Central memory CD4-positive, alpha-beta T cell (primary cell): ENCODE measurements at regions not wholly inside any gene's neighbourhood (a gene's known extent, or its start where the extent isn't known, plus 50 kb on each side); places are given as distances from the start of the nearest gene placed in this dataset.
"Not testable (repeated sequence)": the region's sequence is repeated elsewhere in the genome, so short reads cannot be mapped to it uniquely, and the experiment has no call there.

Source experiments
- DNase-seq: peaks from one replicate; pipeline ENCODE4 v3.0.0; 2022

DNA sequence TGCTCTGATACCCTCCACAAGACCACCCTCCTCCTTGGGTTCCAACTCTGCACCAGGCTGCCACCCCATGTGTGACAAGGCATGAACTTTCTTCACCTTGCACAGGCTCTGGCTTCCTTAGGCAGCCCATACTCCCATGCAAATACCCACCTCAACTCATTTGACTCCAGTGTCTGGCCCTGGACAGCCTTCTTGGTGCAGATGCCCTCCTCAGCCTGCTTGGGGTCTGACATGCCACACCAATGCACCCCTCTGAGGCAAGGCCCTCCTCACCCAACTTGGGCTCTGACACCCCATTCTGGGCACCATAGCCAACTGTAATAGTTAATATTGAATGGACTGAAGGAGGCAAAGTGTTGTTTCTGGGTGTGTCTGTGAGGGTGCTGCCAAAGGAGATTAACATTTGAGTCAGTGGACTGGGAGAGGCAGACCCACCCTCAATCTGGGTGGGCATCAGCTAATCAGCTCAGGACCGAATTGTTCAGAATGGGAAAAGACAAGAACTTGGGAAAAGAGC is 115.0 kb upstream of the EPB41L4A start:
- DNase-seq = no peak

DNA sequence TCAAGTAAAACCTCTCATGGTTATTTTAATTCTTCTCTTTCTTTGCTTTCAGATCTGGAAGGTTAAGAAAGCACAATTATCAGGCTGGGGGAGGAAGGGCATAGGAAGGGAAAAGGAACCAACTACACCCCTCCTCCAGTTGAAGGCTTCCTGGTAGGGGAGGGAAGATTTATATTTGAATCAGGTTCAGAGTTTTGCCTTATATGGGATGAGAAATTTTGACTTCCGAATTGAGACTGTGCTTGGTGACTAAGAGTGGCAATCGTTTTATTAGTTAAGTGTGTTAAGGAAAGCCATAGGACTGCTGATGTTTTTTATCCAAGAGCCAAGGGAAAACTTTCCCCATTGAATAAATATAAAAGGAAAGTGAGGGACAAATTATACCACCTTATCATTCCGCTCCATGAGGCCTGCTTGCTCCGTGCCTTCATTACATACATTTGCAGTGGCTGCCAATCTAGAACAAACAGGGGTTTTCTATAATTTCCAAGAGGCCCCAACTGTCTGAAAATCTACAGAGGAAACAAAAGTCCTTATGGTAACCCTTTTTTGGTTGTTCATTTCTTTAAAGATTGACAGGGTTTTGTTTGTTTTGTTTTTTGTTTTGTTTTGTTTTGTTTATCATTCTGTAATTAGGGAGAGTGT is 115.7 kb upstream of the EPB41L4A start:
- DNase-seq = no peak

- no peak for DNase-seq
Observed at GRCh38 chr5:112535356-112535755, 116.3 kb upstream of the EPB41L4A start.

DNA sequence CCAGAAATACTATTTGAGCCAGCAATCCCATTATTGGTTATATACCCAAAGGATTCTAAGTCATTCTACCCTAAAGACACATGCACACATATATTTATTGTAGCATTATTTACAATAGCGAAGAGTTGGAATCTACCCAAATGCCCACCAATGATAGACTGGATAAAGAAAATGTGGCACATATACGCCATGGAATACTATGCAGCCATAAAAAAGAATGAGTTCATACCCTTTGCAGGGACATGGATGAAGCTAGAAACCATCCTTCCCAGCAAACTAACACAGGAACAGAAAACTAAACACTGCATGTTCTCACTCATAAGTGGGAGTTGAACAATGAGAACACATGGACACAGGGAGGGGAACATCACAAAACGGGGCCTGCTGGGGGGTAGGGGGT is 125.5 kb upstream of the EPB41L4A start:
- not testable (repeated sequence) for DNase-seq

DNA sequence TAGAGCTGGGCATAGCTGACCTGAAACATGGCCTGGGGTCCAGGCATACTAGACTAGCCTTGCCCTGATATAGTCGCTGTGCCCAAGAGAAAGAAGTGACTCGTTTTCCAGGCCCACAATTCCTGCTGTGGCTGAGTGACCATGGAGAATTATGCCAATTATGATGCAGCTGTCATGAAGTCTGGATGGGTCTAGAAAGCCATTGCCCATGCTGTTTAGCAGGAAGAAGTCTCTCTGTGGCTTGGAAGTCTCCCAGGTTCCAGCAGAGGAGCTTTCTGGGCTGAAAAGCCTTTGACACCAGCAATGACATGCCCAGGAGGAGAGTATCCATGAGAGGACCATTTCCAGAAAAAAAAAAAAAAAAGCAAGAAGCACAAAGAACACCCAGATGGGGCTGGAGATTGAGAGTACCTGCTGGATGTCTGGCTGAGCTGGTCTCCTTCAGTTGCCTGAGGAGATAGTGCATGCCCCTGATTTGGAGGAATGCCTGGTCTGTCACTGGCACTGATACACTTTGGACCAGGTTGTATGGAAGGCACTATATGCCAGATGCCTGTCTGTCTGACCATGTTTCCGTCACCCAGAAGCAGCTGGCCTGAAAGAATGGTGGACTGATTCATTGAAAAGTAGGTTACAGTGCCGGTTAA is 128.0 kb upstream of the EPB41L4A start:
- no peak for DNase-seq

DNA sequence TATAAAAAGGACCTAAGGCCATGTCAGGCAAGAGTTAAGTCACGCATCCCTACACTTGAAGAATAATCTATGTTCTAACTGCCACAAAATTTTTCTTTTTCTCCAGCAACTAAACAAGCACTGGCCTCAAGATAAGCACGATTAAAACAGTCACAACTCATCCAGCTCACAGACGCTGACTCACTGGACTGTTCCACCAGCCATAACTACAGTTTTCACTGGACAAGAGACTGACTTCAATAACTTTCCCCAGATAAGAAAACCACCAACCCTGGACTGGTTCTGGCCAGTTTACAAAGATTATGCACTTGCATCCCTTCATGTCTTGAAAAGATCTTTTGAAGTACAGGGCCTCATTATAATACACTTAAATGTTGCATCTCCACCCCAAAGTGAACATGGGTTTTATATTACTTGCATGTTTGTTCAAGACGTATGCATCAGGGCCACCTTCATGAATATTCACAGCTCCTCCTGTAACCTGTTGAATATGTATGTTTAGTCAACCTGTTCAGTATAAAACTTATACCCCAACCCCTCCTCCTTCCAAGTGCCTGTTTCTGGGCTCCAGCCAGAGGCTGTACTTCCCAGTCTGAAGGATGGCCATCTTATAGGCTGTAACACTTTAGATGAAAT is 129.3 kb upstream of the EPB41L4A start:
- no peak for DNase-seq

- no peak for DNase-seq
Observed at GRCh38 chr5:112549127-112549526, 130.1 kb upstream of the EPB41L4A start.

- DNase-seq = no peak
Observed at GRCh38 chr5:112549605-112550166, 130.6 kb upstream of the EPB41L4A start.

DNA sequence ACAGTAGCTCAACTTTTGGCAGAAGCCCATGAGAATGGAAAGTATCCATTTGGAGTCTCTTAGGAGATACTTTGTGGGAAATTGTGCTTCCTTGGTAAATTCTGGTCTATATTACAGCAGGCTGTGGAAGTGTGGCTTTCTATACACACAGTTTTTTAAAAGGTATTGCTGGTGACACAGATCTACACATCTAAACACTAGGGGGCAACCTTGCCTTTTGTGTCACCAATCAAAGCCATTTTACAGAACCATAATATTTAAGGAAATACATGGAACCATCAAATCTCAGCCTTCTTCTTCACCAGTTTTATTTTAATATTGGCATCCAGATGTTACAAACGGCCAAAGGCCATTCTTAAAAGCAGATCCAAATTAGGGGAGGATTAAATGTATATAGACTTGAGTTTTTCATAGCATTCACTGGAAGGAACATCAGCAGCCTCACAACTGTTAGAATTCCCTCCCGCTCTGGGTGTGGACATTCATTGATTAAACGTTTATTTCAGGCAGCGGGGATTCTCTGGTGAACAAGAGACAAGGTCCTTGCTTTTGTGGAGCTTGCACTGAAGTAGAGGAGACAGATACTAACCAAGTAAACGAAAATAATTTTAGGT is 132.4 kb upstream of the EPB41L4A start:
- DNase-seq = peak; percentile 53

DNA sequence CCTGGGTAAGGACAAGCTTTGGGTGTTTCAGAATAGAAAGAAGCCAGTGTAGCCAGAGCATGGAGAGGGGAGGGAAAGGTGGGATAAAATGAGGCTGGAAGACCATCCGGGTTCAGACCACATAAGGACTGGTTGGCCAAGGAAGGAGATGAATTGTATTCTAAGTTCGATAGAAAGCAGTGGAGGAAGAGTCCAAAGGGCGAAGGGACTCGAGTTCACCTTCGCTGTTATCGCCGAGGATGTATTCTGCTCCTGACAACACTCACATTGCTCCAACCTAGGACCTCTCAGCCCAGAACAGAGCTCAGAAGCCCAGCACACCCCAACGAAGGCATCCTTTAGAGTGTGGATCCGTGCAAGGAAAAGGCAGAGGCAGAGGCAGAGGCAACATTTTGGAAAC is 133.1 kb upstream of the EPB41L4A start:
- no peak for DNase-seq

GRCh38 chr5:112552791-112553190 is 133.7 kb upstream of the EPB41L4A start:
- DNase-seq = no peak

GRCh38 chr5:112554101-112554977 is 135.3 kb upstream of the EPB41L4A start:
- no peak for DNase-seq

DNA sequence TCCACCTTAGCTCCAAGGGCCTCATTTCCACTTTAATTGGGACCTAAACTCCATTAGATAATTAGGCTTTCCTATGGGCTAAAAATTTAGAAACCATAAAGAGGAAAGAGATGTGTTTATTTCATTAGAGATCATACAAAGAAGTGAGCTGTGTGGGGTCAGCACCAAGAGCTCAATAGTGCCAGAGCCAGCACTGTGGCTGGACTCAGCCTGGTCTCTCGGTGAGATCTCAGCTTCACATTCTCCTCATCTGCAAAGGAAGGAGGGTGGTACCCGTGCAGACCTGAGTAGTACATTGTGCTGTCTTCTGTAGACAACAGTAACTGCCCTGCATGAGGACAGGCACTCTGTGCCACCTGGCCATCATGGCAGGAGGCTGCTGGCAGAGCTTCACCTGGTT is 136.1 kb upstream of the EPB41L4A start:
- no peak for DNase-seq

GRCh38 chr5:112555691-112556090 is 136.6 kb upstream of the EPB41L4A start:
- no peak for DNase-seq

DNA sequence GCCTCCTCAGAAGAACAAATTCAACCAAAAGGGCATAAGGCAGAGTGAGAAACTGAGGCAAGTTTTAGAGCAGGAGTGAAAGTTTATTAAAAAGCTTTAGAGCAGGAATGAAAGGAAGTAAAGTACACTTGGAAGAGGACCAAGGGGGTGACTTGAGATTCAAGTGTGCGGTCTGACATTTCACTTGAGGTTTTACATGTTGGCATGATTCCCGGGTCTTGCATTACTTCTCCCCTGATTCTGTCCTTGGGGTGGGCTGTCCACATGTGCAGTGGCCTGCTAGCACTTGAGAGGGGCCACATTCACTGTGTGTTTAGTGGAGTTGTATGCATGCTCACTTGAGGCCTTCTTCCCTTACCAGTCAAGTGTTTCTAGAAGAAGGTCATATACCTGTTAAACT is 140.4 kb upstream of the EPB41L4A start:
- DNase-seq = not testable (repeated sequence)

DNA sequence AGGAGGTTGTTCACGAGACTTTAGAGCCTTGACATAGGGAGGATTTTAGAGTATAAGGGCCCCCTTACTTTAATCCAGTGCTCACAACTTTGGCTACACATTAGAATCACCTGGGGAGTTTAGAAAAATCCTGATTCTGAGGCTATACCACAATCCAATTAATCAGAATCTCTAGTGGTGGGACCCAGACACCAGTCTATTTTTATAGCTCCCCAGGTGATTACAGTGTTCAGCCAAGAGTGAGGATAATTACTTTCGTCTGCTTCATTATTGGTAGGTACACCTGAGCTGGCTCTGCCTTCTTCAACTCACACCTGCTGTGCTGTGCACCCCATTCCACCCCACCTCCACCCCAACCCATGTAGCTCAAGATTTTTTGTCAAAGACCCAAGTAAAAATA is 141.3 kb upstream of the EPB41L4A start:
- no peak for DNase-seq

- no peak for DNase-seq
Observed at GRCh38 chr5:112563169-112563826, 144.2 kb upstream of the EPB41L4A start.

DNA sequence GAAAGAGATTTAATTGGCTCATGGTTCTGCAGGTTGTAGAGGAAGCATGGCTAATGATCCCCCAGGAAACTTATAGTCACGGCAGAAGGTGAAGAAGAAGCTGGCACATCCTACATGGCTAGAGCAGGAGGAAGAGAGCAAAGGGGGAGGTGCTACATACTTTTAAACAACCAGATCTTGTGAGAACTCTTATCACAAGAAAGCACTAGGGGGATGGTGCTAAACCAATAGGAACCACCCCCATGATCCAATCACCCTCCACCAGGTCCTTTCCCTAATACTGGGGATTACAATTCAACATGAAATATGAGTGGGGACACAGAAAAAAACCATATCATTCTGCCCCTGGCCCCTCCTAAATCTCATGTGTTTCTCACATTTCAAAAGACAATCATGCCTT is 147.2 kb upstream of the EPB41L4A start:
- no peak for DNase-seq

DNA sequence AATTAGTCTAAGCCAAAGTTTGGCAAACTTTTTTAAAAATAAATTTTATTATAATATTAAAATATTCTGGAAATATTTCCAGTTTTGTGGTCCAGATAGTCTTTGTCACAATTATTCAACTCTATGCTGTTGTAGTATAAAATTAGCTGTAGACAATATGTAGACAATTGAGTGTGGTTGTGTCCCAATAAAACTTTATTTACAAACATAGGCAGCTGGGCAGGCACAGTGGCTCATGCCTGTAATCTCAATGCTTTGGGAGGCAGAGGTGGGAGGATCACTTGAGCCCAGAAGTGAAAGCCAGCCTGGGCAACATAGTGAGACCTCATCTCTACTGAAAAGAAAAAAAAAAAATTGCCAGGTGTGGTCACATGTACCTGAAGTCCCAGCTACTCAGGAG is 150.5 kb upstream of the EPB41L4A start:
- DNase-seq = no peak

- no peak for DNase-seq
Observed at GRCh38 chr5:112570708-112571444, 151.8 kb upstream of the EPB41L4A start.

- no peak for DNase-seq
Observed at GRCh38 chr5:112573441-112573840, 154.4 kb upstream of the EPB41L4A start.
